ENCODE measurements at regions not wholly inside any gene's neighbourhood (a gene's known extent, or its start where the extent isn't known, plus 50 kb on each side); places are given as distances from the start of the nearest gene placed in this dataset.

DNA sequence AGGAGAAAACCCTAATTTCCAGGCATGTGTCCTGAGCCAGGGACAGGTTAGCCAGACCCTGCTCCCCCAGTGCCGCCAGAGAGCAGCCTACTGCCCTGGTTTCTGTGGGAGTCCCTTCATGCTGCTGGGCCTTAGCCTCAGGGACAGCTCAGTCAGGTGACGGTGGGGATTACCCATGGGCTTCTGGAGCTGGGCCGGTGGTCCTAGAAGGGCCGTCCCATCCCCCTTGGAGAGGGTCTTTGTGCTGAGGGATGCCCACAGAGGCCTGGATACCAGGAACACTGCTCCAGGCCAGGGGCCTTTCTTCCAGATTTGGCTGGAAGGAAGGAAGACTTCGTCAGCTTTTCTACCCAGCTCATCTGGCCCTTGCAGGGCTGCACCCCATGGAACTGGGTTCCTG lies 71.4 kb upstream of the ZNF722 start:
- in situ Hi-C loops (cut with MboI), result no loop called here
- ChIA-PET CTCF (no interaction called here), SMC1A (ENCODE audit: uncharacterized antibody, unreplicated experiment) (no interaction called here), POLR2A (no interaction called here), RAD21 (ENCODE audit: unreplicated experiment) (no interaction called here)
- TF ChIP-seq CEBPZ (IDR thresholded peaks at IDR 0.05; ENCODE audit: low read depth, low read length), result no peak
- H3K36me3 ChIP-seq (ENCODE audit: control insufficient read depth in 2 of 2, insufficient read depth in 2 of 2, low read length in 1 of 2), result no peaks in the 10 kb centered on the region
- intact Hi-C loops (cut with micrococcal nuclease; ENCODE audit: unreplicated experiment), result no loop called here
- BruUV-seq (replicated peaks), result no TSS peak
- H3K4me3 ChIP-seq, result no peak overlapping the region
- H3K9me3 ChIP-seq (replicated peaks; ENCODE audit: control insufficient read depth, insufficient read depth, low read length), result no peaks in the 10 kb centered on the region; the same call in 2 of the 3 replicates
- DNase-seq (ENCODE audit: low read depth, low spot score) (no peak), FAIRE-seq (no peak), ATAC-seq (no peak)
- no peak overlapping the region for H3K4me2 ChIP-seq (ENCODE audit: control insufficient read depth, insufficient read depth)
- H3K27ac ChIP-seq (ENCODE audit: control insufficient read depth, insufficient read depth), result no peak overlapping the region
- no peak overlapping the region for H3K9ac ChIP-seq (ENCODE audit: control insufficient read depth, insufficient read depth, low read length)
- 52% methylated on average over 5 of the region's 5 CpGs for WGBS (ENCODE audit: insufficient coverage, insufficient replicate concordance, low lambda C conversion rate, missing lambda C conversion rate)
- H3K79me2 ChIP-seq (ENCODE audit: control insufficient read depth, insufficient read depth, low read length), result no peaks in the 10 kb centered on the region
- H3K27me3 ChIP-seq (replicated peaks in 1 of 2; ENCODE audit: control insufficient read depth in 2 of 2, insufficient read depth in 2 of 2, low read length in 1 of 2), result no peaks in the 10 kb centered on the region
- H4K20me1 ChIP-seq (ENCODE audit: control insufficient read depth, insufficient read depth), result no peaks in the 10 kb centered on the region
- H2AFZ ChIP-seq (ENCODE audit: control insufficient read depth, low read depth, low read length), result no peak overlapping the region
- H3K4me1 ChIP-seq (ENCODE audit: control insufficient read depth, insufficient read depth, low read length), result no peaks in the 10 kb centered on the region

GRCh38 chr7:63931057-63931600 lies 67.5 kb upstream of the ZNF722 start:
- no peak for FAIRE-seq
- ChIA-PET POLR2A (no interaction called here), SMC1A (ENCODE audit: uncharacterized antibody, unreplicated experiment) (no interaction called here), CTCF (no interaction called here), RAD21 (ENCODE audit: unreplicated experiment) (no interaction called here)
- Histone ChIP-seq H4K20me1 (ENCODE audit: control insufficient read depth, insufficient read depth) (no peaks in the 10 kb centered on the region), H3K27ac (ENCODE audit: control insufficient read depth, insufficient read depth) (no peak overlapping the region), H3K9ac (ENCODE audit: control insufficient read depth, insufficient read depth, low read length) (no peak overlapping the region), H3K4me1 (ENCODE audit: control insufficient read depth, insufficient read depth, low read length) (no peaks in the 10 kb centered on the region), H3K4me2 (ENCODE audit: control insufficient read depth, insufficient read depth) (no peak overlapping the region), H3K36me3 (ENCODE audit: control insufficient read depth in 2 of 2, insufficient read depth in 2 of 2, low read length in 1 of 2) (no peaks in the 10 kb centered on the region), H2AFZ (ENCODE audit: control insufficient read depth, low read depth, low read length) (no peak overlapping the region), H3K27me3 (replicated peaks in 1 of 2; ENCODE audit: control insufficient read depth in 2 of 2, insufficient read depth in 2 of 2, low read length in 1 of 2) (no peaks in the 10 kb centered on the region), H3K4me3 (no peak overlapping the region), H3K9me3 (replicated peaks; ENCODE audit: control insufficient read depth, insufficient read depth, low read length) (no peaks in the 10 kb centered on the region; the same call in 2 of the 3 replicates), H3K79me2 (ENCODE audit: control insufficient read depth, insufficient read depth, low read length) (no peaks in the 10 kb centered on the region)
- intact Hi-C loops (cut with micrococcal nuclease; ENCODE audit: unreplicated experiment) (no loop called here), in situ Hi-C loops (cut with MboI) (no loop called here)
- no TSS peak for BruUV-seq (replicated peaks)
- no peak for ATAC-seq
- no peak for DNase-seq (ENCODE audit: low read depth, low spot score)
- WGBS (ENCODE audit: insufficient coverage, insufficient replicate concordance, low lambda C conversion rate, missing lambda C conversion rate), result 78% methylated on average over 43 of the region's 56 CpGs
- no peak for TF ChIP-seq RB1 (IDR thresholded peaks at IDR 0.05; ENCODE audit: borderline replicate concordance)
- TF ChIP-seq ZZZ3 (IDR thresholded peaks at IDR 0.05; ENCODE audit: control insufficient read depth, insufficient read length, low read depth), result no peak
- no peak for TF ChIP-seq EGR1 (IDR thresholded peaks at IDR 0.05; ENCODE audit: borderline replicate concordance in 1 of 2, low read depth in 2 of 2, low read length in 2 of 2)
- TF ChIP-seq EZH2 (IDR thresholded peaks at IDR 0.05; ENCODE audit: borderline replicate concordance, control insufficient read depth, low read depth, low read length), result no peak
- TF ChIP-seq CEBPB (IDR thresholded peaks at IDR 0.05; ENCODE audit: borderline replicate concordance in 1 of 2, low read depth in 2 of 2, low read length in 2 of 2), result no peak
- TF ChIP-seq POU2F2 (IDR thresholded peaks at IDR 0.05; ENCODE audit: borderline replicate concordance, low read depth, low read length), result no peak
- no peak for TF ChIP-seq BACH1 (IDR thresholded peaks at IDR 0.05; ENCODE audit: borderline replicate concordance)
- TF ChIP-seq MEF2B (IDR thresholded peaks at IDR 0.05; ENCODE audit: partially characterized antibody, poor library complexity, severe bottlenecking), result no peak
- TF ChIP-seq TAF1 (IDR thresholded peaks at IDR 0.05; ENCODE audit: borderline replicate concordance, low read depth, low read length), result no peak
- TF ChIP-seq SUPT20H (IDR thresholded peaks at IDR 0.05; ENCODE audit: borderline replicate concordance, control insufficient read depth, low read depth, low read length), result no peak
- TF ChIP-seq NKRF (conservative IDR thresholded peaks at IDR 0.05), result no peak

Data from GM12878 (cell line).